ENCODE measurements at regions not wholly inside any gene's neighbourhood (a gene's known extent, or its start where the extent isn't known, plus 50 kb on each side); places are given as distances from the start of the nearest gene placed in this dataset.

DNA sequence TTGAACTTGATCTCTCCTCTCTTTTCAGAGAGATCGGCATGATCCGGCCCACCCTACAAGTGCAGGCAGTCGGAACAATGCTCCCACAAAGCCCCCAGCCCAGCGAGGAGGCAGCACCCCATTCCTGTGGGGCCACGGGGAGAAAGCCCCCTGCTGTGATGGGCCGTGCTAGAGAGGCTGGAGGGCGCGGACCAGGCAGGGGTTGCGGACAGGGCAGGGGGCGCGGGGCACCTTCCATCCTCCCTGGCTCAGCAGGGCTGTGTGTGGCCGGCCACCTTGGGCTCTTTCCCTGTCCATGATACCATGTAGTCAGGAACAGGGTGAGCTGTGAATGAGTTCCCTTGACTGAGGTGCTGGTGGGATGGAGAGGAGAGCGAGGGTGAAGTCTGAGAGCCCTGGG is 379.8 kb downstream of the BRD1 start:
- TF ChIP-seq YY1 (IDR thresholded peaks at IDR 0.05; ENCODE audit: extremely low read depth, insufficient replicate concordance, low read depth, low read length) (no peak), FOSL1 (IDR thresholded peaks at IDR 0.05; ENCODE audit: low read depth) (no peak)
